Hematopoietic multipotent progenitor cell treated with erythropoietin and hydrocortisone succinate and interleukin-3 and kit ligand, for 8 days (in vitro differentiated cells): ENCODE measurements at regions not wholly inside any gene's neighbourhood (a gene's known extent, or its start where the extent isn't known, plus 50 kb on each side); places are given as distances from the start of the nearest gene placed in this dataset.
"Not testable (repeated sequence)": the region's sequence is repeated elsewhere in the genome, so short reads cannot be mapped to it uniquely, and the experiment has no call there.

Experiments
- DNase-seq: peaks from one replicate; pipeline ENCODE4 v3.0.0-alpha.2; 2015

DNA sequence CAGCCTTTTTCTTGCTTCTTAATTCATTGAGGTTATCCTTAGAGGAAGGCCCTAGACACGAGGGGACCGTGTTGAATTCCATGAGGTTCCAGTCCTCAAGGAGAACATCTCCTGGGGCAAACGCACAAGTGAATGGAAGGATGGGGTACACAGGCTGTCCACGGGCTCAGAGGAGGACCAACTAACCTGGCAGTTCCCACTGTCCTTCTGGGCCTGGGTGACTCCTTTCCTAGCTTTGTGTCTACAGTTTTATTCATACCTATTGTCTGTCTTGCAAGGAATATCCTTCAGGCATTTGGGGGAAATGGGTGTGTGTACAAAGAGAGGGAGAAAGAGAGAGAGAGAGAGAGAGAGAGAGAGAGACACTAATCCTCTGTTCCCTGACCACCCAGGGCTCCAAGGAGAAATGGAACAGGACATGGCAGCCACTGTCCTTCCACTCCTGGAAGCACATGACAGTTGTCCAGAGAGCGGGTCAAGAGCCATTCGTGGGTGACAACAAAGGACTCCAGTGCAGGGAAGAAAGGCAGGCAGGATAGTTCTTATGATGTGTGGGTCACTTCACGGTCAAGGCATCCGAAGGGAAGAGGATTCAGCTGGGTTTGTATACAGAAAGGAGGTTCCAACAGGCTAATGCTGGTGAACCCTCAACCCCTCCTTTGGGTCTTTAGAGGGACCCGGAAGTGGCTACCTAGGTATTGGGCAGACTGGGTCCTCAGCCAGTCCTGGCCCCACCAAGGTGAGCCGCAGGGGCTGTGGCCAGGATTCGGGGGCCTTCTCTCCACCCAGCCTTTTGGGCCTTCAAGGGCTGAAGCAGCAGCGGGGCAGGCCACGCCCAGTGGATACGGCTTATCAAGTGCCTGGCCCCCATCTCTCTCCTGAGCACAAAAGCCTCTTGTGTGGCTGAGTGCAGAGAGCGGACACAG is 150.6 kb downstream of the MYCN start:
- DNase-seq = no peak

DNA sequence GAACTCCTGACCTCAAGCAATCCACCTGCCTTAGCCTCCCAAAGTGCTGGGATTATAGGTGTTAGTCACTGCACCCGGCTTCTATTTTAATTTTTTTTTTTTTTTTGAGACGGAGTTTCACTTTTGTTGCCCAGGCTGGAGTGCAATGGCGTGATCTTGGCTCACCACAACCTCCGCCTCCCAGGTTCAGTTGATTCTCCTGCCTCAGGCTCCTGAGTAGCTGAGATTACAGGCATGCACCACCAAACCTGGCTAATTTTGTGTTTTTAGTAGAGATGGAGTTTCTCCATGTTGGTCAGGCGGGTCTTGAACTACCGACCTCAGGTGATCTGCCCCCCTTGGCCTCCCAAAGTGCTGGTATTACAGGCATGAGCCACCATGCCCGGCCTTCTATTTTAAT is 149.1 kb downstream of the MYCN start:
- DNase-seq = not testable (repeated sequence)

DNA sequence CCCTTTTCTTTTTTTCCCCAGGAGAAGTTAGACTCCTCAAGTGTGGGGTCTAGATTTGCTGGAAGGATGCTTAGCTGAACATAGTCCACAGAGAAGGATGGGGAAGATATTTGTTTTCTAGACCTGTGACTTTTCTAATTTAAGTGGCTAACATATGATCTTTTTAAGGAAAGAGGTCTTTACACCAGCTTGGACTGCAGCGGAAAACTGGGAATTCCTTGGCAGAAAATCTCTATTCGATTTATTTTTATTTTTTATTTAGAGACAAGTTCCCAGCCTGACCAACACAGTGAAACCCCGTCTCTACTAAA is 148.4 kb downstream of the MYCN start:
- no peak for DNase-seq

DNA sequence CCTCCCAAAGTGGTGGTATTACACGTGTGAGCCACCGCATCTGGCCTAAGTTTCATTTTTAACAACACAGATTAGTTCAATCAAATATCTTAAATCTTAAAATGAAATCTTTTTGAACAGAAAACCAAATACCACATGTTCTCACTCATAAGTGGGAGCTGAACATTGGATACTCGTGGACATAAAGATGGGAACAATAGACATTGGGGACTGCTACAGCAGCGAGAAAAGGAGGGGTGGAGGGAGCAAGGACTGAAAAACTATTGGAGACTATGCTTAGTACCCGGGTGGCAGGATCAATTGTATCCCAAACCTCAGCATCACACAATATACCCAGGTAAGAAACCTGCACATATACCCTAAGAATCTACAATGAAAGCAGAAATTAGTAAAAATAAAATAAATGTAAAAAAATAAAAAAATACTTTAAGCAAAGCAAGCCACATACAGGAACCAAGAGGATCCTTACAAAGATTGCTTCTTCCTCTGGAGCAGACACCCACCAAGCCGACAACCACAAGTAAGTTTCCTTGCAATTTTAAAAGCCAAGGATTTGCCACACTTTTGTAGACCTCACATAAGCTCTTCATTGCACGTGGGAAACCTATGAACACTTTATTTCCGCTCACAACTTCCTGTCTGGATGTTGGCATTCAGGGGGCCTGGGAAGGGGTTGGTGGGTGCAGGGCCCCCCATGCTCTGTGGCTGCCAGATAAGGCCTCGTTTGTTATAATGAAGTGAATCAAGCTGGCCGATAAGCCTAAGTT is 147.9 kb downstream of the MYCN start:
- no peak for DNase-seq

DNA sequence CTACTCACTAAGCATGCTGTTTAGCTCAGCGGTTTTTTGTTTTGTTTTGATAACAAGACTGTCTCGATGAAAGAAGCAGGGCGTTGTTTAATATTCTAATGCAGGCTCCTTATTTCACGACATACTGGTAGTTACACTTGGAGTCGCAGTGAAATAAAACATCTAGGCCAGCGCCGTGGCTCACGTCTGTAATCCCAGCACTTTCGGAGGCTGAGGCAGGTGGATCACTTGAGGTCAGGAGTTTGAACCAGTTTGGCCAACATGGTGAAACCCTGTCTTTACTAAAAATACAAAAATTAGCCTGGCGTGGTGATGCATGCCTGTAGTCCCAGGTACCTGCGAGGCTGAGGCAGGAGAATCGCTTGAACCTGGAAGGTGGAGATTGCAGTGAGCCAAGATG is 145.8 kb downstream of the MYCN start:
- not testable (repeated sequence) for DNase-seq

DNA sequence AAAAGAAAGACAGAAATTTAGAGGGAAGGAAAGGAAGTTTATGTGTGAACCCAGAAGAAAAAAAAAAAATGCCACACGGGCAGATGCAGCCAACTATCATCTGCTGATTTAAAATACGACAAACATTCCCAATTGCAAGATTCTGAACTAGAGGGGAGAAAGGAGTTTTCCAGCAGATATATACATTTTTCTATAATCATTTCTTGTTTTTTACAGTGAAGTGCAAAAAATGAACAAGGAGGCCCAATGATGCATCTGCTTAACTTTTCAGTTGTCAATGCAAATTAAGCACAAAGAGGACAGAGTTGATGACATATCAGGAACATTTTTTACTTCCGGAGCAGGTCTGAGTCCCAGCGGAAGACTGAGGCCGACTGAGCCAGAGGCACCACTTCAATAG is 144.7 kb downstream of the MYCN start:
- DNase-seq = no peak

DNA sequence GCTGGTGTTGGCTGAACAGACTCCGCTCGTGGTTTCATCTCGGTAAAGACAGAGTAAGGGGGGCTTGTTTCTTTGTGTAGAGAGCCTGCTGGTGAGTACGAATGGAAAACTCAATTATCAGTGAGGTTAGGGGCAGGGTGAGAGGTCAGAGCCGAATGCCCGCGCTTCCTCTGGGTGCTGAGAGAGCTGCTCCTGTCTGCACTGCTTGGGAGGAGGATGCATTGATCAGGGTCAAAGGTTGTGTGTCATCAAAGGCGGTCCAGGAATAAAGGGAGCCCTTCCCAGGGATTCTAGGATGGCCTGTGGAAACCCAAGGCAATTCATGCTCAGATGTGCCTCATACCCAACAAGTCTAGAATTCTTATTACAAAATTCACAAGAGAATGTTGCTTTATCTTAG is 143.9 kb downstream of the MYCN start:
- no peak for DNase-seq

DNA sequence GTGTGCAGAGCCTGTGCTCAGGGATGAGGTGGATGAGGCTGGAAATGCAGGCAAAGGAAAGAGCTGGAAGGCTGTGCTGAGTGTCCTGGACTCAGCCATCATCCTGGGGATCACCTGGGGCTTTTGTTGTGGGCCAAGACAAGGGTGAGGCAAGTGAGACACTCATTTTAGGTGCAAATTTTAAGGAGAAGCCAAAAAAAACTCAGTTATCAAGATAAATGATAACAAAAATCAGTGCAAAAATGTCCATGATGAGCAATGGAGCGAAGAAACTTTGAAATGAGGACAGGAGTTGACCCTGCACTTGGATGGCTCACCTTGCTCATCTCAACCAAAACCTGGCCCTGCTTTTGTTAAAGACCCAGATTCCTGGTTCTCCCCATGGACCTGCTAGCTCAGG is 141.9 kb downstream of the MYCN start:
- no peak for DNase-seq

DNA sequence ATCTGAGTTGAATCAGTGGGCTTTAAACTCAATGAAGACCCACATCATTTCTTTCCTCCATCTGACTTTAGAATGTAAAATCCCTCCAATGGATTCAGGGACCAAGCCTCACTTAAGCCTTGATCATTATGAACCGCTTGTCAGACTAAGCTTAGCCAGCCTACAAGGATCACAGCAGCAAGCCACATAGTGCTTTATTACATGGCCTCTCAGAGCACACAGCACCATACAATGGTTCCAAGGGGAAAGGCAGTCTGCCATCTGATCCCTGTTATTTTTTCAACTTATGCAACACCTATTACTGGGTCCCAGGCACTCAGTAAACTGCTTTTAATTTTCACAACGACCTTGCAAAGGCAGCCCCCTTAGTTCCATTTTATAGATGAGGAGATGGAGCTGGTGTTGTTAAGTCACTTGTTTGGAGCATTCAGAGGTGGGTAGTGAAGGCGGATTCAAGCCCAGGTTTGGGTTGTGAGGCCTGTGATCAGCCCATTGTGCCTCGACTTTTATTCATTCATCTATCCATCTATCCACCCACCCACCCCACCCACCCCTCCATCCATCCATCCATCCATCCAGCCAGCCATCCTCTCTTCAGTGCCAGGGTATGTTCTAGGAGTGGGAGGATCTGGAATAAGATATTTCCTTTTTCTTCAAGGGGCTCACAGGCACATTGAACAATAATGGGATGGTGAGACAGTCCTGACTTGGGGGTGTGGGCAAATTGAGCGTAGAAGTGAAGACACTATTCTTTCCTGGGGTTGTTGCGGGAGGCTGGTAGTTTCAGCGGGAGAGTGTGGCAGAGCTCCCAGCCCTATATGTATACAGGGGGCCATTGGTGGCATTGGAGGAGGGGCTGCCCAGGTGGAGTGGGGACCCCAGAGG is 141.2 kb downstream of the MYCN start:
- DNase-seq = no peak

DNA sequence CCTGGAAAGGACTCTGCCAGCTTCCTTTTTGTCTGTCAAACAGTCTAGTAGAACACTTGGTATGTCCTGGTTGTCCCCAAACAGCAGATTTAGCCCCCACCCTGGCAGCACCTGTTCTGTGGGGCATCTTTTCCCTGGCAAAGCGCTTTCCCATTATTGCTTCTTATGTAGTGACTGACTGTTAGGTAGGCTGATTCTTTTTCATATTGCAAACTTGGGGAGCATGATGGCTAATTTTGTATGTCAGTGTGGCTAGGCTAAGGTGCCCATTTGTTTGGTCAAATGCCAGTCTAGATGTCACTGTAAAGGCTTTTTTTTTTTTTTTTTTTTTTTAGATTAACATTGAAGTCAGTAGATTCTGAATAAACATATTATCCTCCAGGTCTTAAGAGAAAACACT is 140.2 kb downstream of the MYCN start:
- DNase-seq = no peak

DNA sequence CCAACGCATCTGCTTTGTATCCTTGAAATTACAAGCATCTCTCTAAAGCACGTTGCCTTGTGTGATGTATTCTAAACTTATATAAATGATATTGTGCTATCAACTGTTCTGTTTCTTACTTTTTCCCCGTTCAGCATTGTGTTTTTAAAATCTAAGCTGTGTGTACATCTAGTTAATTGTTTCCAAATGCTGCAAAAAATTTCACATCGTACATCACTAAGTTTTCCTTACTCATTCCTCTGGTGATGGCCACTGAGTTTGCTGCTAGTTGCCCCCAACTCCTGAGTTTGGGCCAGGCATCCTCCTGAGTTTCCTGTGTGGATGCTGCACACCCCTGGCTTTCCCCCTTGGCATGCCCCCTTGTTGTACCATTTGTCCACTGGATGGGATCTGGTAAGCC is 139.7 kb downstream of the MYCN start:
- DNase-seq = no peak

DNA sequence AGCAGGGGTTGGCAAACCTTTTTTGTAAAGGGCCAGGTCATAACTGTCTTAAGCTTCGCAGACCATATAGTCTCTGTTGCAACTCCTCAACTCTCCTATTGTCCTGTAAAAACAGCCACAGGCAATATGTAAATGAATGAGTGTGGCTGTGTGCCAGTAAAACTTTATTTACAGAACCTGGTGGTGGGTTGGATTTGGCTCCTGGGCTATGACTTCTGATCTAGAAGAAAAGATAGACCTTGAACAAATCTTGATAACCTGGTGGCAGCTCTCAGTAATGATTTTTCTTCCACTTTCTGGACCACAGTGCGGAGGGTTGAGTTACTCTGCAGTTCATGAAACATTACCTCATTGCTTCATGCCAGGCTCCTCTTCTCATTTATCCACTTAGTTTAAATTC is 139.3 kb downstream of the MYCN start:
- DNase-seq = no peak

DNA sequence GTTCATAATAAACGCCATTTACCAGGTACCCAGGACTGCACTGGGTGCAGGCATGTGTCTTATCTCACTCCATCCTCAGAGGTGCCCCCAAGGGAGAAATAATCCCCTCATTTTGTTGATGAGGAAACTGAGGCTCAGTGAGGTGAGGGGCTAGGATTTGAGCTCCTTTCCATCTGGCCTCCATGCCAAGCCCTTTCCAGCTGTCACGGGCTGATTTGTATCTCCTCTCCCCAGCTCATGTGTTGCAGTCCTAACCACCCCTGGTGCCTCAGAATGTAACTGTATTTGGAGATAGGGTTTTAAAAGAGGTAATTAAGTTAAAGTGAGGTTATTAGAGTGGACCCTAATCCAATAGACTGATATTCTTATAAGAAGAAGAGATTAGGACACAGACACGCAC is 137.3 kb downstream of the MYCN start:
- no peak for DNase-seq

DNA sequence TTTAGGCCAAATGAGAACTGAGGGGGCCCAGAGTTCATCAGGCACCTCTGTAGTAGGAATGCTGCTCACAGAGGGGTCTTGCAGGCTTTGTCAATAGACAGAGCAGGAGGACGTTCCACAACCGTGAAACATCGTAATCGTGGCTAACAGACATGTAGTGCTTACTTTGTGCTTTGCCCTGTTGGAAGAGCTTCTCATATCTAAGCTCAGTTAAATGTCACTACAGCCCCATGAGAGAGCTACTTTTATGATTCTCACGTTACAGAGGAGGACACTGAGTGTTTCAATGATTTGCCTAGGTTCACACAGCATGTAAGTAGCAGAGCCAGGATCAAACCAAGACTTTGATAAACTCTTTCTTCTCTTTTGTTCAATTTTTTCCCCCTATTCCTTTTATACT is 136.6 kb downstream of the MYCN start:
- DNase-seq = no peak

DNA sequence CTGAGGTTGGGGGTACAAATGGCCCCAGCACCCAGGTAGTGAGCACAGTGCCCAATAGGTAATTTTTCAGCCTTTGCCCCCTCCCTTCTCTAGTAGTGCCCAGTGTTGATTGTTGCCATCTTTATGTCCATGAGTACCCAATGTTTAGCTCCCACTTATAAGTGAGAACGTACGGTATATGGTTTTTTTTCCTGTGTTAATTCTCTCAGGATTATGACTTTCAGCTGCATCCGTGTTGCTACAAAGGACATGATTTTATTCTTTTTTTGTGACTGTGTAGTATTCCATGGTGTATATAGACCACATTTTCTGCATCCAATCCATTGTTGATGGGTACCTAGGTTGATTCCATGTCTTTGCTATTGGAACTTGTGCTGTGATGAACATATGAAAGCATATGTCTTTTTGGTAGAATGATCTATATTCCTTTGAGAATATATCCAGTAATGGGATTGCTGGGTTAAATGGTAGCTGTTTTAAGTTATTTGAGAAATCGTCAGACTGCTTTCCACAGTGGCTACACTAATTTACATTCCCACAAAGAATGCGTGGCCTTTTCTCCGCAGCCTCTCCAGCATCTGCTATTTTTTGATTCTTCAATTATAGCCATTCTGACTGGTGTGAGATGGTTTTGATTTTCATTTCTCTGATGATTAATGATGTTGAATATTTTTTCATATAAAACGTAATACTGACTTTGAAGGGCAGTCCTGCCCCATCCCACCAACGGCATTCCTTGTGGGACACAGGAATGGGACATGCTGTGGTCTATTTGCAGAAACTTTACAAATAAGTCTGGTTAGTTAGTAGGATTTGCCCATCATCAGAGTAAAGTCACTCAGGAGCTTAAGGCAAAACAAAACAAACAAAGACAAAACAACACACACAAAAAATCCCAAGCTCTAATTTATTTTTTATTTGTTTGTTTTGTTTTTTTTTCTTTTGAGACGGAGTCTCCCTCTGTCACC is 135.0 kb downstream of the MYCN start:
- DNase-seq = no peak

DNA sequence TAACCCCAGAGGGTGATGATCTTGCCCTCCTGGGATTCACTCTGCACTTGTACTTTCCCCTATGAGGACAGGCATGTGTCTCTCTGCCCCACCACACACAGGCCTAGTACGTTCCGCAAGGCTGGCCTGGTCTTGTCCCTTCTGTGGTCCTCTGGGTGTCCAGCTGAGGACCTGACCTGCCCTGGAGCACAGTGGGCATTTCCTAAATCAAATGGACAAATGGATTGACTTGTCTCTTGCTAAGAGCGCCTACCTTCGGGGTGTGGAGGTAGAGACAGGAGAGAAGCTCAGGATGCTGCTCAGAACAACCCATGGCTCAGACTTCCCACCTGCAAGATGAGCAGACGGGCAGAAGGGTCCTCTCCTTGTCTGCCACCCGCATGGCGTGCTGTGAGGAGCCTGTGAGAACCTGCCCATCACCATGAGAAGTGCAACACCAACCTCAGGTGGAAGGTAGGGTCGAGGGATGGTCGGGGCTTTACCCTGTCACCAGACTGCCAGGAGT is 133.6 kb downstream of the MYCN start:
- no peak for DNase-seq

DNA sequence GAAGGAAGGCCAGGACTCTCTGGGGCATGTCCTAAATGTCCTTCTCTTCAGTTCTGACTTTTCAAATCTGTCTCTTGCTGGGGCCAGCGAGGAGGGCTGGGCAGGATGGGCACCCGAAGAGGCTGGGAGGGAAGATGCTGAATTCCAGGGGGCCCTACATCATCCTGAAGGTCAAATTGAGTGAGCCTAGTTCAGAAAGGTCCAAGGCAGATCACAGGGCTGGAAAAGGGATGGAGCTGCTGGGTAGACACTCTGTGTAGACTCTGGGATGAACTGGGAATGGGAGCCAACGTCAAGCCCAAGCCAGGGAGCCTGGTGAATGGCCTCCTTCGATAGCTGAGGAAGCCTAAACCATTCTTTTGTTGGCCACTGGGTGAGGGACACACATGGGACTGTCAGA is 133.1 kb downstream of the MYCN start:
- no peak for DNase-seq

DNA sequence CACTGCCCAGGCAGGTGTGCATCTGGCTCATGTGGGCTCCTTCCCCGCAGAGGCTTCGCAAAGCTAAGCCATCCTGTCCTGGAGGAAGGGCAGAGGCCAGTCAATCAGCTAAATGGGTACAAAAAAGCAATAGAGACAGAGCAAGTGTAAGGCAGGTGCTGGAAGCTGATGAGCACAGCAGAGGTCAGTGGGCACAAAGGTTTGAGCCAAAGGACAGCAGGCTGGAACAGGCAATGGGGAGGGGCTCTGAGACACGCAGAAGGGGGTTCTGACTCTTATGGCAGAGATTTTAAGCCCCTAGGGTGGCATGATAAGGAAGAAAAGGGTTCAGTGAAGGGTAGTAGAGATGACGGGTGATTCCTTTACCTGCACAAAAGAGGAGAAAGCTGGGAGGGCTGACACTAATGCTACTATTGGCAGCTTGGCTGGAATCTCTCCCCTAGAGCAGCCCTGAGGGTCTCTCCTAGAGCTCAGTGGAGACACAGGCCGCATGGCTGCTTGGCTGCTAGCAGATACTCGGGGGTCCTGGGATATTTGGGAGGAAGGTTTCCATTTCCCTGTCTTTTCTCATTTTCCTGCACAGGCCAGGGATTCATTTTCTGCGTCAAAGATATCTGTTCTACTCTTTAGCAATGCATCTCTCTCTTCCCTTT is 132.4 kb downstream of the MYCN start:
- DNase-seq = no peak

DNA sequence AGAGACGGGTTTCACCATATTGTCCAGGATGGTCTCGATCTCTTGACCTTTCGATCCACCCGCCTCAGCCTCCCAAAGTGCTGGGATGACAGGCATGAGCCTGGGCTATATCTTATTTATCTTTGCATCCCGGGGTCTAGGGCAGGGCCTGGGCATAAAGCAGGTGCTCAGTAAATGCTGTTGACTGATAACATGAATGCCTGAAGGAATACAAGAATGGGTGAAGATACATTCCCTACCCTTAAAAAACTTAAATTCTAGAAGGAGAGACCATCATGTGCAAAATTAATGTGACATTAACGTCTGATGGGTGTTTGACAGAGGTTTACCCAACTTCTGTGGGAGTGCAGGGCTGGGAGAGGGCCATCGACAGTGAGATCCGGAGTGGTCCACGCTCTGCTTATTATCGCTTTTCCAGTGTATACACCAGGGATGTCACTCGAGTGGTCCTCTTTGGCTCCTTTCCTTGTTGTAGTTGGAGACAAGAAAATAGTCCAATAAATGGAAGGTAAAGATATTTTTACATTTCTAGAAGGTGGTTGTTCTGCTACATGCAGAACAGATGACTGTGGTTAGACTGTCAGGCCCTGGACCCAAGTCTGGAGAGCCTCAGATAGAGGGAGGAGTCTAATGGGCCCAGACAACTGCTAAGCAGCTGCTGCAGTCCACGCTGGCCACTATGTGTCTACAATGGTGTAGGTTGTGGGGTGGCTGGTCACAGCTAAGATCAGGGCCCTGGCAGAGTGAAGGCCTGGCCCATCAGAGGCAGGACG is 131.7 kb downstream of the MYCN start:
- no peak for DNase-seq

DNA sequence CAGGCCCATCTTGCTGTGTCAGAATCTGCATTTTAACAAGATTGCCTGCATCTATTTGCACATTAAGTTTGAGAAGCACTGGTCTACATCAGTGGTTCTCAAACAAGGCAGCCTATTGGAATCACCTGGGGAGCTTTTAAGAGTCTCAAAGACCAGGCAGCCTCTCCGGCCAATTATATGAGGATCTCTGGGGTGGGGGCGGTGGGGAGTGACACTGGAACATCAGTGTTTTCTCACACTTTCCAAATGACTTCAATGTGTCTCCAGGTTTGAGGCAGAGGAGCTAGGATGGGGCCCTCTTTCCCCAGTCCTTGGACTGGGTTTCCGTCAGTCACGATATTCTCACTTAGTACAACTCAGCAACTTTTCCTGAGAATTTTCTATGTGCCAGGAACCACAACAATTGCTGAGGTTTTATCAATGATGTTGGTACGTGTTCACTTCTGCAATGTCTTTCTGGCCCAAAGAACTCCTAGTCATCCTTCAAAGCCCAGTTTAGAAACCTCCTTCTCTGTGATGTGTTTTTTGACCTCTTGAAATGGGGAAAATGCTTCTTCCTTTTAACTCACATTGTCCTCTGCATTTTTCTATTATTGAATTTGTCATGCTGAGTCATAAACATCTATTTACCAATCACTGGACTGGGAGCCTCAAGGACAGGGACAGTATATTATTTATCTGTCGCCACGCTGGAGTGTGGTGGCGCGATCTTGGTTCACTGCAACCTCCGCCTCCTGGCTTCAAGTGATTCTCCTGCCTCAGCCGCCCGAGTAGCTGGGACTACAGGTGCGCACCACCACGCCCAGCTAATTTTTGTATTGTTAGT is 130.9 kb downstream of the MYCN start:
- no peak for DNase-seq
